AG04450 (cell line): ENCODE measurements at regions not wholly inside any gene's neighbourhood (a gene's known extent, or its start where the extent isn't known, plus 50 kb on each side); places are given as distances from the start of the nearest gene placed in this dataset.

Experiments used
- CTCF ChIA-PET: fragments of 300-600, 350-600 bp; formaldehyde crosslinking; extraction: SDS; loops from one replicate; lab custom pipeline; 2022; ENCODE audit warnings: antibody characterized with exemption, inconsistent platforms; lab: Charles Lee
- POLR2A ChIA-PET: fragments of 350-600 bp; formaldehyde crosslinking; extraction: SDS; loops from one replicate; lab custom pipeline; 2021; ENCODE audit warnings: antibody characterized with exemption, inconsistent platforms; lab: Yijun Ruan, JAX
- DNase-seq: peaks from one replicate; pipeline ENCODE4 v3.0.0-alpha.2; 2011; ENCODE audit warnings: low read depth, low spot score
- H3K27ac ChIP-seq: one replicate; pipeline ENCODE4 v1.5.1; 2012; ENCODE audit warnings: low read depth, low read length, control low read depth
- H3K27me3 ChIP-seq: one replicate; pipeline ENCODE4 v1.6.0; 2012; ENCODE audit warnings: low read length; ENCODE audit not compliant: control insufficient read depth, insufficient read depth
- H3K4me3 ChIP-seq: 2 replicates; pipeline ENCODE4 v1.5.1; 2011; ENCODE audit warnings: mild to moderate bottlenecking, low read depth, low read length, control low read depth
- H3K9me3 ChIP-seq: 2 replicates; pipeline ENCODE4 v1.5.1; 2012; ENCODE audit warnings: low read length; ENCODE audit not compliant: control insufficient read depth, insufficient read depth
- CTCF ChIP-seq: IDR thresholded peaks from 2 replicates; pipeline ENCODE4 v1.5.1; 2011; ENCODE audit warnings: low read depth, low read length, control low read depth, inconsistent platforms

GRCh38 chr2:8232871-8233270 lies 449.0 kb upstream of the ID2 start:
- H3K9me3 ChIP-seq: no peaks in the 10 kb centered on the region
- TF ChIP-seq CTCF: no peak
- no peak overlapping the region for H3K27ac ChIP-seq
- ChIA-PET CTCF (no interaction called here), POLR2A (no interaction called here)
- H3K4me3 ChIP-seq: no peak overlapping the region
- DNase-seq: no peak
- H3K27me3 ChIP-seq: peaks cover 5% of the 10 kb centered on the region

DNA sequence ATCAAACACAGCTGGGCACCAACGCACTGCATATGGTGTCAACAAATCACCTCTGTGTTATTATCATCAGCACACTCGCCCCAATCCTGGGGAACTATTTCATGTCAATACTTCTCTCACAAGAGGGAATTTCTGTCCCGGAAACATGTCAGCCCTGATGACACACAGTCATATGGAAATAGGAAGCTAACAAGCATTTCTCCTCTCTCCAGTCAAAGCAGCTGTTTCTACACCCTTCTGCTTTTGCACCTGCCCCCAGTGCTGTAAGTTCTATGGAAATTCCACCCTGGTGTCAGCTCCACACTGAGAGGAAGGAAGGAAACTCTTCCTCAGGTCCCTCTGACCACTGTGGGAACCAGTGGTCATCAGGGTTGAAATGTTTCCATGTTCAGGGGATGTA lies 447.6 kb upstream of the ID2 start:
- CTCF ChIA-PET: no interaction called here
- peaks cover 5% of the 10 kb centered on the region for H3K27me3 ChIP-seq
- no peak overlapping the region for H3K4me3 ChIP-seq
- POLR2A ChIA-PET: no interaction called here
- no peak overlapping the region for H3K27ac ChIP-seq
- no peak for DNase-seq
- no peak for TF ChIP-seq CTCF
- H3K9me3 ChIP-seq: no peaks in the 10 kb centered on the region

DNA sequence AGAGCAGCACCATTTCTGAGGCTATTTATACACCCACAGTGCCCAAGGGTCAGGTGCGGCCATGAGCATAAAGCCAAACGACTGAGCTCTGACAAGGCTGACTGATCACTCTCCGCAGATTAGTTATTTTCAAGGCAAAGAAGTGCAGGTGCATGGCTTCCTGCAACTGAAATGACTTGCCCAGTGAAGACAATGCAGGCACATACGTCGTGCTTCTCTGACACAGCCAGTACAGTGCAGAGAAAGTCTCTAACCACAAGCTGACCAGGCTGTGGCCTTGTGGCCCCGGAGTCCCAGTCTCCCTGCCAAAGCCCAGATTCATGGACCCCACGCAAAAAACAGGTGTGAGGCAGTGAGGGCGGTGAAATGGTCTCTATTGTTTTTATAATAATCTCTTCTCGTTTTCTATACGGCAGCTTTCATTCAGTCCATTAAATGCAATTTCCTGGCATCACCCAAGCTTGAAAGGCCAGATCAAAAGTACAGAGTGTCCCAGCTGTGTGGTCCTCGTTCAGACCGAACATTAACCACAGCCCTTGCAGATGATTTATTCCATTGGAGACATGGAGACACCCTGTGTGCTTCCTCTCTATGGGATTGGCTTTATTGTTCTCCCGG lies 447.0 kb upstream of the ID2 start:
- DNase-seq: no peak
- H3K27me3 ChIP-seq: peaks cover 5% of the 10 kb centered on the region
- no peaks in the 10 kb centered on the region for H3K9me3 ChIP-seq
- H3K4me3 ChIP-seq: no peak overlapping the region
- H3K27ac ChIP-seq: no peak overlapping the region
- ChIA-PET POLR2A (no interaction called here), CTCF (no interaction called here)
- no peak for TF ChIP-seq CTCF

DNA sequence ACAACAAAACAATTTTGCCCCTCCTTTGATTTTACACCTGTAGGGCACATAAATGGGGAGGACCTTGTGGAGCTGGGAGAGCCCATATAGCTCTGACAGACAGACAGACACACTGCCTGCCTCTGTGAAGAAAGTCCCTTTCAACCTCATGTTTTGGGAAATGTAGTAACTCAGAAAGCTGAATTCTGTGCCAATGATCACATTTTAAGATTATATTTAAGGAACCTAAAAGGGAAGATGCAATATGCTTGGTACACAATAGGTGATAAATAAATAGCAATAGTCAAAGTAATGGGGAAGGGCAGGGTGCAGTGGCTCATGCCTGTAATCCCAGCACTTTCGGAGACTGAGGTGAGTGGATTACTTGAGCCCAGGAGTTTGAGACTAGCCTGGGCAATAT lies 446.4 kb upstream of the ID2 start:
- no peak for TF ChIP-seq CTCF
- no peak for DNase-seq
- Histone ChIP-seq H3K4me3 (no peak overlapping the region), H3K27me3 (peaks cover 5% of the 10 kb centered on the region), H3K9me3 (no peaks in the 10 kb centered on the region), H3K27ac (no peak overlapping the region)
- ChIA-PET CTCF (no interaction called here), POLR2A (no interaction called here)

- POLR2A ChIA-PET: no interaction called here
- CTCF ChIA-PET: no interaction called here
- no peaks in the 10 kb centered on the region for H3K9me3 ChIP-seq
- no peak overlapping the region for H3K4me3 ChIP-seq
- no peak for DNase-seq
- H3K27ac ChIP-seq: no peak overlapping the region
- H3K27me3 ChIP-seq: peaks cover 5% of the 10 kb centered on the region
- TF ChIP-seq CTCF: no peak
Measured at GRCh38 chr2:8236391-8236790, 445.5 kb upstream of the ID2 start.
